NB4 (cell line): ENCODE measurements at regions not wholly inside any gene's neighbourhood (a gene's known extent, or its start where the extent isn't known, plus 50 kb on each side); places are given as distances from the start of the nearest gene placed in this dataset.

Source experiments
- TF ChIP-seq, protein P1 (sequence below): IDR thresholded peaks from one replicate; pipeline ENCODE4 v1.5.1; 2012; ENCODE audit warnings: low read depth, low read length
- TF ChIP-seq, protein P2 (sequence below): IDR thresholded peaks from 2 replicates; pipeline ENCODE4 v1.6.1; 2011; ENCODE audit warnings: low read depth, low read length

DNA sequence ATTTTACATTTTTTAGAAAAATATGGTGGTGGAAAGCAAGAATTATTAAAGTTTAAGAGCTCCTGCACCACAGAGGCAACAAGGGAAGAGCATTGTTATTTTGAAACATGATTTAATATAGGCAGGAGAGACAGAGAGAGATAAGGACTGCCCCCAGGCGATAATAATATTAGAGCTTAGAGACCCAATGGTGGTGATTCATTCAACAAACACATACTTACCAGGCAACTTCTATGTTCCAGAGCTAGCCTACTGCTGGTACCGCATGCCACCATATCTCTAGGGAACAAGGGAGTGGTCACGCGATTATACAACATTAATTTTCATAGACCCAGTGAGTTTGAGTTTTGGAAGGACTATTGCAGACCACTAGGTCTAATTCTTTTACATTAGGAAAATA is 327.8 kb upstream of the SOX11 start:
- TF ChIP-seq, protein P1, sequence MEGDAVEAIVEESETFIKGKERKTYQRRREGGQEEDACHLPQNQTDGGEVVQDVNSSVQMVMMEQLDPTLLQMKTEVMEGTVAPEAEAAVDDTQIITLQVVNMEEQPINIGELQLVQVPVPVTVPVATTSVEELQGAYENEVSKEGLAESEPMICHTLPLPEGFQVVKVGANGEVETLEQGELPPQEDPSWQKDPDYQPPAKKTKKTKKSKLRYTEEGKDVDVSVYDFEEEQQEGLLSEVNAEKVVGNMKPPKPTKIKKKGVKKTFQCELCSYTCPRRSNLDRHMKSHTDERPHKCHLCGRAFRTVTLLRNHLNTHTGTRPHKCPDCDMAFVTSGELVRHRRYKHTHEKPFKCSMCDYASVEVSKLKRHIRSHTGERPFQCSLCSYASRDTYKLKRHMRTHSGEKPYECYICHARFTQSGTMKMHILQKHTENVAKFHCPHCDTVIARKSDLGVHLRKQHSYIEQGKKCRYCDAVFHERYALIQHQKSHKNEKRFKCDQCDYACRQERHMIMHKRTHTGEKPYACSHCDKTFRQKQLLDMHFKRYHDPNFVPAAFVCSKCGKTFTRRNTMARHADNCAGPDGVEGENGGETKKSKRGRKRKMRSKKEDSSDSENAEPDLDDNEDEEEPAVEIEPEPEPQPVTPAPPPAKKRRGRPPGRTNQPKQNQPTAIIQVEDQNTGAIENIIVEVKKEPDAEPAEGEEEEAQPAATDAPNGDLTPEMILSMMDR = no peak
- TF ChIP-seq, protein P2, sequence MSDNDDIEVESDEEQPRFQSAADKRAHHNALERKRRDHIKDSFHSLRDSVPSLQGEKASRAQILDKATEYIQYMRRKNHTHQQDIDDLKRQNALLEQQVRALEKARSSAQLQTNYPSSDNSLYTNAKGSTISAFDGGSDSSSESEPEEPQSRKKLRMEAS = no peak
